Fibroblast of skin of back (primary cell): ENCODE measurements at regions not wholly inside any gene's neighbourhood (a gene's known extent, or its start where the extent isn't known, plus 50 kb on each side); places are given as distances from the start of the nearest gene placed in this dataset.

Experiments used
- DNase-seq: peaks from one replicate; pipeline ENCODE4 v3.0.0-alpha.2; 2013

DNA sequence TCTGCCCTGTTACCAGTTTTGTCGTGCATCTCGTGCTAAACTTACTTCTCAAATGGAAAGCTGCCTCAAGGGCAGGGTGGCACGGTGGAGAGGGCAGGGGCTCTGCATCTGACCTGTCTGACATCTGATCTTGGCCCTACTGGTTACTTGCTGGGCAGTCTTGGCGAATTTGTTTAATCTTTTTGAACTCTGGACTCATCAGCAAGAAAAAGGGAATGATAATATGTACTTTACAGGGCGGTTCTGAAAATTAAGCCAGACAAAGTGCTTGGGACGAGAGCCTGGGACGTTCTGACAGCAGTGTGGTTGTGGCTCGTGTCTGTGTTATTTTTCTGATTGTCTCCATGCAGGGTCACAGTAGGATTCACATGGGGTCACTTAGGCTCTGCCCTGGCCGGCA, 659.3 kb downstream of the VRK1 start:
- DNase-seq, result no peak

DNA sequence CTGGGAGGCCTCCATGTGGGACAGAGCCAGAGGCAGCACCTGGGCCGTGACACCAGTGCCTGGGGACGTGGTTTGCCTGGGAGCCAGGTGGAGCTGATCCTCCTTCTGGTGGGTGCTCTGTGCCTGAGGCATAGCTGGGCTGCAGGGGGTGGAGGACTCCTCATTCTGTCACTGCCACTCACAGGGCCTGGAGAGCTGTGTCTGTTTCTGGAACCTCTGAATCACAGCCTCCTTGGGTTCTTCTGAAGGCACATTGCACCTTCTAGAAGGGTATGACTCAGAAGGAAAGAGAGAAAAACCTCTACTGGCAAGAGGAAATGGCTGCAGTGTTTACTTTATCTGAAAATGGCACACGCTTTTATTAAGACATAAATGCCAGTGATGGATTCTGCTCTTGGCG, 659.8 kb downstream of the VRK1 start:
- peak; percentile 63 for DNase-seq

DNA sequence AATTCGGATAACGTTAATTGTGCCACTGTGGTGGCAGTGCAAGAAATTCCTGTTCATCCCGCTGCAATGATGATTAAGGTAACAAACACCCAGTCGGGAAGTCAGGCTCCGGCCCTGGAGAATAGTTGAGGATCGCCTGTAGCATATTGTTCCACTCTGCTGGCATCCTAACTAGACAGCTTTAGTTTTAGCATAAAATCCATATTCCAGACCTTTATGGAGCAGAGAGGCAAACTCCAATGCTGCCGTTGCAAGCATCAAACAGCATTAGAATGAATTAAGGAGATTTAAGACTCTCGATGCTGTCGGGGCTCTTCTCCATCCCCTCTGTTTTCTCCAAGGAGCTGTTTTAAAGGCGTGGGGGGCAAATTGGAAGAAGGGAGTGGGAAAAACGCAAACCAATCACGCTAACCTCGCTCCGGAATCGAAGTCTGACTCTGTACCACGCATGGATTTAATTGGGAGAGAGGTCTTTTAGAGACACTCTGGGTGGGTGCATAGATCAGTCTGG, 660.4 kb downstream of the VRK1 start:
- peak; percentile 20 for DNase-seq

DNA sequence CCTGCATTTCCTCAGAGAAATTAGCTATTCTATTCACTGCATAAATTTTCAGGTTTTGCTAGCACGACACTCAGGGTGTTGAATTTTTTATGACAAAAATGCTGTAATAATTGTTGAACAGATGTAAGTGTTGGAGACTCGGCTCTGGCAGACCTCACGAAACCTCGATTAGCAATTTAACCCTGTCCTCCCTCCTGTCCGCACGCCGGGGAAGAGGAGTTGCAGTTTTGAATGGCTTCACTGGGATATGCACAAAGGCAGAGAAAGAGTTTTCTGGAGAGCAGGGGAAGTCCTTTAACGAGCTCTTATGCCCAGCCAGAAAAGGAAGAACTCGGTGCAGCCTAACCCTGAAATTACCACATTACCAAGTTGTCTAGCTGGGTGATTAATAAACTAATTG, 661.1 kb downstream of the VRK1 start:
- no peak for DNase-seq

DNA sequence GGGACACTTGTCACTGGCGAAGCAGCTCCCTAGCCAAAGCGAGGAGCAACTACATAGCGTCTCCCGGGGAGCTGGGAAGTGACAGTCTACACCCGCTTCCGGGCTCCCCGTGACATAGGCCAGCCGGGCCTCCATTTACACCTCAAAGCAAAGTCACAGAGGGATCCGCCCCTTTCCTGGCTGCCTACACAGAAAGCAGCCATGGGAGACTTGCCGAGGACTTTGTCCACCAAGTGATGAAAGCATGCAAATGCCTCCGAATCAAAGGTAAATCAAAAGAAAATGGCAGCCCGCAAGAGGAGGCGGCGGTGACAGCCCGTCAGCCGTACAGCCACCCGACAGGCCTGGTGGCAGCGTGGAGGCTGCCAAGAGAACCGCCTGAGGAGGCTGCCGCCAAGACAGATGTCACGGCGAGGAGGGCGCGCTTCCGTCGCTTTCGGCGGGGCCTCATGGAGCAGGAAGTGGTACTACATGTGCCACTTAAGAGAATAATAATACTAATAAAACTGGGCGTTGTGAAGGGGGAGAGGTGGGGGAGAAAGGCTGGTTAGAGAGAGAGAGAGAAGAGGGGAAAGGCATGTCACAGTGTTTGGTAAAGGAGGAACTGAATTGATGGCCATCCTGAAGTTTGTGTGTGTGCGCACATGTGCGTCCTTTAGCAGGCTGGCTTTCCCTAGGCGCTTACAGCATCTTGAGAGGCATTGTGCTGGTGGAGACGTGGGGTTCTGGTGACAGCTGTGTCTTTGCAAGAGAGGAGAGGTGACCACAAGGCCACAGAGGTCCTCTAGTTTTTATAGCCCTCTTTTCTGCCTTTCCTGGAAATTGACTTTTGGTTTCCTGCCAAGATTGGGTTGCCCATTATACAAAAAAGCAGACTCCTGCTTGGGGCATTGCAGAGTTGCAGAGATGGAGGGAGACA, 661.7 kb downstream of the VRK1 start:
- no peak for DNase-seq

DNA sequence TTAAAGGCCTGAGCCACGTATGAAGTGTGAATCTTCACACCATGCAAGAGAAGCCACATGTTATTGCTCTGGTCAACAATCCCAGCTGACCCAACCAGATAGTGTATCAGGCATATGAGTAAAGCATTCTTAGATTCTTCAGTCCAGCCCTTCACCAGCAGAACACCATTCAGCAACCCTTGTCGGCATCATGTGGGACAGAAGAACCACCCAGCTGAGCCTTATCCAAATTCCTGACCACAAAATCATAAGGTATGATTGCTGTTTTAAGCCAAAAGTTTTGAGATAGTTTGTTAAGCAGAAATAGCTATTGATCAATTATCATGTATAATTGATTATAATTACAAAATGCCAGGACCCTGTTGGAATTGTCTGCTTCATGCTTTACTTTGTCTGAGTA, 664.9 kb downstream of the VRK1 start:
- DNase-seq, result no peak

DNA sequence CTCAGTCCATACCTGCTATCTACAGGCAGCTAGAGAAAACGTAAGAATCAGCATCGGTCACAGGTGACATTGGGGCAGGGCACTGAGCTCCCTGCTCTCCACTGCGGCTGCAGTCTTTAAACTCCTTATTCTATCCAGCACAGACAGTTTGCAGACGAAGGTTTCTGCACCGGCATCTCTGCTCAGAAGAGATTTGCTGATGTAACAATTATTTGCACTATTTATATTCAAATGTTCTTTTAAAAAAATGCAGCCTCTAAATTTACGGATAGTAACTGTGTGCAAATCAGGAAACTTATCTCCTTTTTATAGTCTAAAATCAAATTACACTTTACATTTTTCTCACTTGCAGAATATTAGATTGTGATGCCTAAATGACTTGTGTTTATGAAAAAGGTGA, 671.0 kb downstream of the VRK1 start:
- no peak for DNase-seq

DNA sequence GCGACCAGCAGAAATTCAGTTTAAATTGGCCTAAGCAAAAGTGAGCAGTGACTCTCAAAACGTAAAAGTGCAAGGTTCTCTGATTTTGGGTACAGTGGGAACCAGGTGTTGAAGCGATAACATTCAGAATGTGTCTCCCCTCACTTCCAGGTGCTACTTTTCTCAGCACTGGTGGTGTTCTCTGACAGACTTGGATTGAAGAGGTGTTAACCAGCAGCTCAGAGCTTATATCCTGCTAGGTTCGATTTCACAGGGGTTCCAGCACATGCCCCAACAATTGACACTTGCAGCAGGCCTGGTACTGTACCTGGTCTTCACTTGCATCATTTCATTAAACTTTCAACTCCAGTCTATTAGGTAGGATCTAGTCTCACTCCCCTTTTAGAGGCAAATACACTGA, 680.2 kb downstream of the VRK1 start:
- no peak for DNase-seq

DNA sequence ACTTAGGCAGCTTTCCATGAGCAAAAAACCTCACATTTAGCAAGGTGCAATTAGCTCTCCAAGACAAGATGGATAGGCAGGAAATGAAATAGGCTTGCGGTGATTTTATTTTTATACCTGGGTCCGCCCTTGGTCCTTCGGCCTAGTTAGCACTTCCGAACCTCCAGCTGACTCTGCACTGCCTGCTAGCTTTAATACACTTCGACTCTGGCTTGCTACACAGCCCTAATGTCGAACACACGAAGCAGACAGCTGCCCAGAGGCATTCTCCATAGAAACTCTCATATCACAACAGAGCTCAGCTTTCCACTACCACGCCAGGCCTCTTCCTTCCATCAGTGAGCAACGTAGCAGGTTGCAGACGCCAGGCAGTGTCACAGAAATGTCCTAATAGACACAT, 688.0 kb downstream of the VRK1 start:
- no peak for DNase-seq

DNA sequence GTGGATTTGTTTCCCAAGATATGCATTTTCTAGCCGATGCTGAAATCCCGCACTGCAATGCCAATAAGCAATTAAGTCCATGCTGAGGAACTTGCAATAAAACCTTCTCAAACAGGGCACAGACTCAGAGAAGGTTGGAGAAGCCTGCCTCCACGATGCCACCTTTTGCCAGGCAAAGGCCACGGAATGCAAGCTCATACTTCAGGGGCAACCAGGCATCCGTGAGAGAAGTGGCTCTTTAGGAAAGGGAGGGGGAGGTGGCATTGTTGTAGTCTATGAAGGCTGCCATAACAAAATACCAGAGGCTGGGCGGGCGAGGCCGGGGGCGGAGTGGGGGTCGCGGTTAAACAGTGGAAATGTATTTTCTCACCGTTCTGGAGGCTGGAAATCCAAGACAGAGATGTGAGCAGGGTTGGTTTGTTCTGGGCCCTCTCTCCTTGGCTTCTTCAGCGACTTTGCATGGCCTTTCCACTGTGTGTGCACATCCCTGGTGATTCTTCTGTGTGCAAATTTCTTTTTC, 689.5 kb downstream of the VRK1 start:
- no peak for DNase-seq

DNA sequence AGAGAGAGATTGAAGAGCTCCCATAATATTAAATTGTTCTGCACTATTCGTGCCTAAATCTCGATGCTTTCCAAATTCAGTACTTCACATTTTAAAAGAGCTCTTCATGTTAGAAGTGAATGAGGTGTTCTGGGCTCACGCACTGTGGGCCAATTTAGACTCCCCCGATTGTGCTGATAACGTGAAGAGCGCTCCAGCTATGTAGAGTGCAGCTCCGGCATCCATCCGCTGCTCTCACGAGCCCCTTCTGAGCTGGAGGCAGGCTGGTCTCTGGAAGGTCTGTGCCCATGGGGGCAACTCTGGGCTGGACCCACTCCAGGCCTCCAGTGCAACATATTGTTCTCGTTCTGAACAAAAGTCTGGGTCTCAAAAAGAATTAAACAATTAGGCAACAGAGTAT, 692.6 kb downstream of the VRK1 start:
- DNase-seq, result no peak

DNA sequence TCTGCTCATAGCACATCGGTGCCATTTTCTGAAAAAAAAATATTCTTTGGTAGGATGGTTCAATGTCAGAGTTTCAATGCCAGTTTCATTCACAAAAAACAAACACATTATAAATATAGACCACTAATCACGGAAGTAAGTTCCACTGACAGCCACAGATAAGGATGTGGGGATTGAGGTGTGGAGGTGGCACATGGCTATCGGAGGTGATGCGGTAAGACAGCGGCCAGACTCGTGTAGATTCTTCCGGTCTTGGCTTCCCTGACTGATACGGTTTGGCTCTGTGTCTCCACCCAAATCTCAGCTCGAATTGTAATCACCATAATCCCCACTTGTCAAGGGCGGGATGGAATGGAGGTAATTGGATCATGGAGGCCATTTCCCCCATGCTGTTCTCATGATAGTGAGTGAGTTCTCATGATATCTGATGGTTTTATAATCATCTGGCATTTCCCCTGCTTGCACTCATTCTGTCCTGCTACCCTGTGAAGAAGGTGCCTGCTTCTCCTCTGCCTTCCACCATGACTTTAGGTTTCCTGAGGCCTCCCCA, 693.4 kb downstream of the VRK1 start:
- DNase-seq, result no peak

DNA sequence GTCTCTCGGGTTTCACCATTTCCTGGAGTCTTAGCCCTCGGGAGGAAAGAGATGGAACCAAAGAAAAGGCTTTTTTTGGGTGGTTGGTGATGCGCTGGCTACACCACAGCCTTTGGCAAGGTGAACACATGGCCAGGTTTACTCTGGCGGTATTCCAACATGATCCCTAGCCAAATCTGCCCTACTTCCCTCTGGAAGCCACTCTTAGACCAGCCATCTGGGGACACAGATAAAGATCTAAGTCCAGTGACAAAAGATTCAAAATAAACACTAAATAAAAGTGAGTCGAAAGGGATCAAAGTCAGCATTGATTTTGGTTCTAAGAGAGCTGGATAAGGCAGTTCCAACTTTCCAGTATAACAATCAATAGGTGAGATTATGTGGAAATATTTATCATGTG, 694.5 kb downstream of the VRK1 start:
- no peak for DNase-seq

DNA sequence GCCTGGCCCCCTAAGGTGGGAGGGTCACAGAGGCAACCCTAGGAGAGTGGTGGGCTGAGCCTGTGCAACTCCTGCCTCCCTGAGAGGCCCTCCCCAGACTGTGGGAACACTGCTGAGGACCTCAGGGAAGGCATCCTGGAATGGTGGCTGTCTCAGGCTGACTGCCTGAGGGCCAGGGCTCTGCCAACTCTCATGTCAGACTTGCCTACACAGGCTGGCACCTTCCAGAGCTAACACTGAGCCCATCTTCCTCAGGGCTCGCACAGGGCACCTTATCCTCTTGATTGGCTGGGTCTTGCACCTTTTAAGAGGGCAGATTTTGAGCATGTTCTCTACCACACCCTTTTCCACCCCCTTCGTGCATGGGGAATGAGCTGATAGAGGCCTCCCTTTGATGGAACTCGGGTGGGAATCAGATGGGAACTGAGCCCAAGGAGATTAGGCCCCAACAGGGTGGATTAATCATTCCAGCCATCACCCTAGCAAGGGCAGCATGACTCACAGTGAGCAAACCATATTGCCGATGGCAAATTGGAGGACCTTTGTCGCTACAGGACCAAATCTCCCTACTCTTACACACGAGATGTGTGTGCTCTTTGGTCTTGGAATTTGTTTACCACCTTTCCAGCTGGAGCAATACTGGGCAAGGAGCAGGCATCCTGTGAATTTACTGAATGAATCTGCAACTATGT, 702.8 kb downstream of the VRK1 start:
- DNase-seq, result no peak

DNA sequence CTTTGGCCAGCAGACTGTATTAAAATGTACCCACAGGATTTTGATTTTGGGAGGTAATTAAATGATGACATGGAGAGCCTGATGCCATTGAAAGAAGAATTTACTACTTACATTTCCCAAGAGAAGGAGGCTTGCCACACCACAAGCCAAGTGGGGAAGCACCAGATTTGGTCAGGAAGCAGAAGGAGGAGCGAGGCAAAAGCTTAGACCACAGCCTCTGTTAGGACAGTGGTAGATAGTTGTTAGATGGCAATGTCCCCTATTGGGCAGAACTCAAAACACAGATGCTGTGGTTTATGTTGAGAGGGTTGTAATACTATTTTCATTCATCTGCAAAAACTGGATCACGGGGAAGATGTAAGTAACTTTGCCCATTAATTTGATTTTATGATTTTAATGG, 709.4 kb downstream of the VRK1 start:
- DNase-seq, result no peak

DNA sequence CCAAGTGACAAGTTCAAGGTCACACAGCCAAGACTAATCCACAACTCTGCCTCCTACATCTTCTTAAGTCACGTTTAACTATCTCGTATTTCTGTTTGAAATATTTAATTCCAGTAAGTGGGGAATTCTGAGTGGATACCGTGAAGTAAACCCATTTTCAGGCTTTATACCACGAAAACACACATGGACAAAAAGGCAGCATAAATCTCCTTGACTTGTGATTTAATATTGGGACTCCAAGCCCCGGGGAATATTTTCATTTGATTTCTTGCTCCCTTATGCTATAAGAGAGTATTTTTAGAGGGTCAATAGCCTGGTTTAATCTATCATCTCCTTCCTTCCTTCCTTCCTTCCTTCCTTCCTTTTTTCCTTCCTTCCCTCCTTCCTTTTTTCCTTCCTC, 716.7 kb downstream of the VRK1 start:
- no peak for DNase-seq

DNA sequence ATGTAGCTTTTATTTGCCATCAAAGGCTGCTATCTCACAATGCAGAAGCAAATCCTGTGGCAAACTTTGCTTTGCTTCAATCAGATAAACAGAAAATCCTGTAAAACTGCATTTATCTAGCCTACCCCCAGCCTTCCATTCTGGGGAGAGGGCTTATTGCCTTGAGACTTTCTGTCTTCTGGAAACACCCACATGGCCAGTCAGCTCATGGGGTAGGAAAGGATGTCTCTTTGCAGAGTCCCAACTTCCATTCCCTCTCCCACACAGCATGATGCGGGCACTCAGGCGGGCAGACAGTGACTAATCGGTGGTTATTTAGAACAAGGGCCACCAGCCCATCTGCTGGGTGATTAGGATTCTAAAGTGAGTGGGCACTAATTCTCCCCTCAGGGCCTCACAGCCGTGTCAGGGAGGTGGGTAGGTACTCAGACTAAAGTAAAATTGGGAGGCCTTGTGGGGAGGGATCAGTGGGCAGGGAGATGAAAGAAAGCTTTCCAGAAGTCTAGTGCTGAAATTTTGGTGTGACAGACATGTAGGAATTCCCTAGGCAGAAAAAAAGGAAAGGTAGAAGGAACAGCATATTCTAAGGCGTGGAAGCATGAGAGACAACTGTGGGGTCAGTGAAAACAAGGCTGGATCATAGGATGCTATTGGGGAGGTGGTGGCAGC, 720.5 kb downstream of the VRK1 start:
- DNase-seq, result no peak

DNA sequence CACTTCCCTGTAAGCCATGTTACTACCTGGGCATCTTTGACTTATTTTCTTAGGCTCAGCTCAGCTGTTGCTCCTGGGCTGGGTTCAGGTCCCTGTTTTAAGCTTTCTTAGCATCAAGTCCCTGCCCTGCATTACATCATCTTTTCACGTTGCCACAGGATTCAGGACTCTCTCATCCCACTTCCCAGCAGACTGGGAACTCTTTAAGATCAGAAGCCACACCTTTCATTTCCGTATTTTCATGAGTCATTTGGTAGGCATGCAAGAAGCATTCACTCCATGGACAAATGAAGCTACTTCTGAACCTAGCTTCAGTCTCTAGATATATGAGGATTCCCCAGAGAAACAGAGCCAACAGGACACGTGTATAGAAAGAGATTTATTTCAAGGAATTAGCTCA, 726.8 kb downstream of the VRK1 start:
- DNase-seq, result peak; percentile 8

DNA sequence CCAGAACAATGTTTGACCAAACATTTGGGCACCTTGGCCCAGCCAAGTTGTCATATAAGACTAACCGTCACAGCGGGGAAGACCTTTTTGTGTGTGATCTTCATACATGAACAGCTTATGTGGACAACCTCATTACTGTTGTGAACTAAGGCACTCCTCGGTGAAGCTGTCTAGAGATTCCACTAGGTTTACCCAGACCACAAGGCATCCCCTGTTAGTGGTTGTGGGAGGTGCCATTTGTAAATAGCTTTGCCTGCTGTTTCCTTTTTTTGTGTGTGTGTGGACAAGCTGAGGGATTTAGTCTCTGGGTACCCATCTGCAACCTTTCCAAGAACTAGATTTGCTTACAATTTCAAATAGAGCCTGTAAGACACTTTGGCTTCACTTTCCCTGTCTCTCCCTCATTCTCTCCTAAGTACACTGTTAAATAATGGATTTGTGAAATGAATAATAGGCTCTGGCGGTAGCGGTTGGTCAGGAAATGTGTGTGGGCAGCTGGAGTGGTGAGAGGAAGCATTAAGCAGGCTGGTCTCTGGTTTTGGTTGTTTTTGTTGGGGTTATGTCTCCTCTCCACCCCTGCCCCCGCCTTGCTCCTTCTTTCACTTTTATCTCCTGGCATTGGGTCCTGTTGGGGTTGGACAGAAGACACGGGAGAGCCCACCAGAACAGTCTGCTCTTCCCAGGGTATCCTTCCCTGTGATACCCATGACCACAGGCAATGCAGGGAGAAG, 727.6 kb downstream of the VRK1 start:
- DNase-seq, result no peak

DNA sequence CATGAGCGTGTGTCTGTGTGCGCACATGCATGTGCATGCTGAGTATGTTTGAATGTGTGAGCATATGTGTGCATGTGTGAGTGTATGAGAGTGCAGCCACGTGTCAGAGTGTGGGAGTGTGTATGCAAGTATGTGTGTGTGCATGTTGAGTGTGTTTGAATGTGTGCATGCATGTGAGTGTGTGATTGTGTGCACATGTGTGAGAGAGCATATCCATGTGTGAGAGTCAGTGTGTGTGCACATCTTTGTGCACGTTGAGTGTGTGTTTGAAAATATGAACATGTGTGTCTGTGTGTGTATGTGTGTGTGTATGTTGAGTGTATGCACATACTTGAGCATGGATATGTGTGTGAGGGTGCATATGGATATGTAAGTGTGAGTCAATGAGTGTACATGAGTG, 730.8 kb downstream of the VRK1 start:
- no peak for DNase-seq

DNA sequence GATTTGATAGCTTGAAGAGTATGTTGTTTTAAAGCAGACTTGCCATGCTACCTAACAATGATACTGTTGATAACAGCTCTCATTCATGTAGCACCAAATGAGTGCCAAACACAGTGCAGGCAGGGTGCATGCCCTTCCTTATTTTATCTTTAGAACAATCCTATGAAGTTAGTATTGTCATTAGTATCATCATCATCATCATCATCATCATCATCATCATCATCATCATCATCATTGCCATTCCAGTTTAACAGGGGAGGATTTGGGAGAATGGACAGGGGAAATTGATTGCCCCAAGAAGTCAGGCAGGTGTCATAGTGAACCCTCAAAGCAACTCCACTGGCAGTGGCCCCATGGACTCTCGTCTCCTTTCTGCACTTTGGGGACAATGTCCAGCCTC, 734.9 kb downstream of the VRK1 start:
- DNase-seq, result no peak

DNA sequence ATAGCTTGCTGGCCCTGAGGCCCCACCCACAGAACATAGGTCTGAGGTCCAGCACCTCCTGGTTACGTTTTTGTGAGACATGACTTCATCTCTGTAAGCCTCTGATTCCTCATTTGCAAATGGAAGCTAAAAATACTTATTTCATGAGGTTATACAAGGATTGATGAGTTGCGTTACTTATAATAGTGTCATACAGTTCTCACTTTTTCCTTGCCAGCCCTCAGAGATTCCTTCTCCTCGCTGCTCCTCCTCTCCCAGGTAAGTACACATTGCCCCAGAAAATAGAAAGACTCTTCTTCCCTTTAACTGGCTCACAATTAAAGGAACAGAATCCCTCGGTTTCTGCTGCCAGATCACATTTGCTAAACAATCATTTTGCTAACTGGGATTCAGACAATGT, 739.2 kb downstream of the VRK1 start:
- no peak for DNase-seq
